H1 (cell line): ENCODE measurements at regions not wholly inside any gene's neighbourhood (a gene's known extent, or its start where the extent isn't known, plus 50 kb on each side); places are given as distances from the start of the nearest gene placed in this dataset.
"Not testable (repeated sequence)": the region's sequence is repeated elsewhere in the genome, so short reads cannot be mapped to it uniquely, and the experiment has no call there.

ENCODE experiments used
- CTCF ChIA-PET: fragments of 300-600 bp; sonication (Branson Sonifier 250); formaldehyde crosslinking; loops from one replicate; lab custom pipeline; 2021; ENCODE audit not compliant: partially characterized antibody; lab: Charles Lee
- POLR2A ChIA-PET: fragments of 300-600 bp; sonication (Branson Sonifier 250); formaldehyde crosslinking; loops from one replicate; lab custom pipeline; 2021; ENCODE audit warnings: inconsistent platforms; ENCODE audit not compliant: partially characterized antibody; lab: Charles Lee
- DNase-seq, 2 experiments: peaks; one replicate each; pipeline versions ENCODE4 v3.0.0 to v3.0.0-alpha.2; 2010 to 2022; ENCODE audit warnings: low spot score in 2 of 2, low read depth in 1 of 2, mixed read lengths in 1 of 2
- FAIRE-seq: peaks from 2 replicates; lab custom pipeline; 2011; peaks lifted over from hg19 to GRCh38; lab: Jason Lieb, UNC
- H2AFZ ChIP-seq: 2 replicates; pipeline ENCODE4 v1.8.1; 2012; ENCODE audit warnings: low read length, inconsistent platforms
- H2AK5ac ChIP-seq: 2 replicates; pipeline ENCODE4 v1.6.1; 2013; ENCODE audit warnings: low read depth, low read length
- H2BK120ac ChIP-seq: replicated peaks from 2 replicates; pipeline ENCODE3; 2013; ENCODE audit warnings: low read depth, low read length, inconsistent platforms
- H2BK12ac ChIP-seq: 2 replicates; pipeline ENCODE4 v1.6.1; 2013; ENCODE audit warnings: low read depth, low read length
- H2BK15ac ChIP-seq: 2 replicates; pipeline ENCODE4 v1.6.1; 2013; ENCODE audit warnings: low read length
- H2BK20ac ChIP-seq: 2 replicates; pipeline ENCODE4 v1.6.1; 2013; ENCODE audit warnings: low read length
- H2BK5ac ChIP-seq: 2 replicates; pipeline ENCODE4 v1.6.1; 2013; ENCODE audit warnings: low read depth, low read length
- H3K14ac ChIP-seq: 2 replicates; pipeline ENCODE4 v1.6.1; 2013; ENCODE audit warnings: inconsistent platforms; ENCODE audit not compliant: insufficient read length
- H3K18ac ChIP-seq: 2 replicates; pipeline ENCODE4 v1.6.1; 2013; ENCODE audit warnings: low read length; ENCODE audit errors: extremely low read depth
- H3K23ac ChIP-seq: 2 replicates; pipeline ENCODE4 v1.6.1; 2013; ENCODE audit warnings: inconsistent platforms; ENCODE audit not compliant: insufficient read length
- H3K23me2 ChIP-seq: 2 replicates; pipeline ENCODE4 v1.6.1; 2013; ENCODE audit warnings: low read depth, low read length
- H3K27ac ChIP-seq: 2 replicates; pipeline ENCODE4 v1.6.1; 2011; ENCODE audit warnings: low read depth, low read length, inconsistent platforms
- H3K27me3 ChIP-seq, 4 experiments: replicated peaks in 1 of 4; 1 replicate in 1 of 4; 2 replicates in 3 of 4; pipeline versions ENCODE4 v1.6.1 to v1.8.1; 2011 to 2013; ENCODE audit warnings: low read length in 3 of 4, mild to moderate bottlenecking in 3 of 4, inconsistent platforms in 2 of 4, mixed read lengths in 2 of 4, moderate library complexity in 1 of 4; ENCODE audit not compliant: control insufficient read depth in 3 of 4, insufficient read depth in 3 of 4; ENCODE audit errors: extremely low read depth in 1 of 4
- H3K36me3 ChIP-seq, 4 experiments: 2 replicates each; pipeline versions ENCODE4 v1.6.1 to v1.8.1; 2011 to 2013; ENCODE audit warnings: mild to moderate bottlenecking in 4 of 4, low read length in 3 of 4, moderate library complexity in 2 of 4, control low read depth in 1 of 4, inconsistent platforms in 1 of 4; ENCODE audit not compliant: insufficient read depth in 4 of 4, control insufficient read depth in 2 of 4
- H3K4ac ChIP-seq: replicated peaks from 2 replicates; pipeline ENCODE3; 2013; ENCODE audit warnings: low read length, low read depth, mixed read lengths, inconsistent platforms; ENCODE audit not compliant: insufficient read length
- H3K4me1 ChIP-seq, 4 experiments: replicated peaks in 1 of 4; 1 replicate in 1 of 4; 2 replicates in 3 of 4; pipeline versions ENCODE4 v1.6.1 to v1.8.1; 2011 to 2013; ENCODE audit warnings: low read length in 3 of 4, inconsistent platforms in 2 of 4, mixed read lengths in 1 of 4; ENCODE audit not compliant: insufficient read depth in 4 of 4, control insufficient read depth in 3 of 4
- H3K4me2 ChIP-seq, 2 experiments: 2 replicates each; pipeline versions ENCODE4 v1.6.1 to v1.8.1; 2011 to 2013; ENCODE audit warnings: low read depth in 2 of 2, low read length in 2 of 2, control low read depth in 1 of 2, inconsistent platforms in 1 of 2, mild to moderate bottlenecking in 1 of 2; ENCODE audit not compliant: insufficient read depth in 1 of 2
- H3K4me3 ChIP-seq, 4 experiments: fragments of 200-600, 300-600 bp in 1 of 4; sonication (generic), shearing (Covaris generic), sonication (Bioruptor Twin) in 1 of 4; 2 replicates each; pipeline versions ENCODE4 v1.5.1 to v1.8.1; 2011 to 2016; ENCODE audit warnings: low read length in 4 of 4, low read depth in 3 of 4, control low read depth in 2 of 4, inconsistent platforms in 2 of 4, mild to moderate bottlenecking in 2 of 4, mixed read lengths in 1 of 4, moderate library complexity in 1 of 4; ENCODE audit not compliant: insufficient read depth in 2 of 4; ENCODE audit errors: extremely low read depth in 1 of 4
- H3K56ac ChIP-seq: replicated peaks from 2 replicates; pipeline ENCODE3; 2013; ENCODE audit warnings: low read depth, mild to moderate bottlenecking, mixed read lengths, low read length, inconsistent platforms; ENCODE audit not compliant: insufficient read length
- H3K79me1 ChIP-seq: 2 replicates; pipeline ENCODE4 v1.6.1; 2013; ENCODE audit warnings: low read depth, low read length, control low read depth
- H3K79me2 ChIP-seq, 2 experiments: 2 replicates each; pipeline versions ENCODE4 v1.6.1 to v1.8.1; 2012 to 2013; ENCODE audit warnings: low read length in 2 of 2, mild to moderate bottlenecking in 2 of 2, inconsistent platforms in 1 of 2; ENCODE audit not compliant: insufficient read depth in 2 of 2, control insufficient read depth in 1 of 2
- H3K9ac ChIP-seq, 4 experiments: replicated peaks in 1 of 4; 1 replicate in 1 of 4; 2 replicates in 3 of 4; pipeline versions ENCODE4 v1.6.1 to v1.8.1; 2011 to 2013; ENCODE audit warnings: low read depth in 3 of 4, low read length in 3 of 4, control low read depth in 2 of 4, mild to moderate bottlenecking in 2 of 4, moderate library complexity in 2 of 4, inconsistent platforms in 1 of 4; ENCODE audit errors: extremely low read depth in 1 of 4
- H3K9me3 ChIP-seq, 2 experiments: 2 replicates each; pipeline versions ENCODE4 v1.6.1 to v1.8.1; 2012 to 2013; ENCODE audit warnings: mild to moderate bottlenecking in 2 of 2, moderate library complexity in 2 of 2, control low read depth in 1 of 2, inconsistent platforms in 1 of 2, low read depth in 1 of 2, low read length in 1 of 2, mixed read lengths in 1 of 2; ENCODE audit not compliant: insufficient read depth in 2 of 2
- H4K20me1 ChIP-seq, 2 experiments: replicated peaks in 1 of 2; 2 replicates each; pipeline versions ENCODE3 to v1.8.1; 2011 to 2013; ENCODE audit warnings: inconsistent platforms in 2 of 2, low read length in 2 of 2, mild to moderate bottlenecking in 1 of 2; ENCODE audit not compliant: insufficient read depth in 2 of 2, control insufficient read depth in 1 of 2
- H4K5ac ChIP-seq: 2 replicates; pipeline ENCODE4 v1.6.1; 2013; ENCODE audit warnings: low read length, low read depth, mixed read lengths, inconsistent platforms; ENCODE audit not compliant: insufficient read length
- H4K8ac ChIP-seq: 2 replicates; pipeline ENCODE4 v1.8.0; 2013; ENCODE audit warnings: mild to moderate bottlenecking, moderate library complexity, low read length, inconsistent platforms; ENCODE audit not compliant: insufficient read depth; ENCODE audit errors: extremely low read depth
- H4K91ac ChIP-seq: replicated peaks from 2 replicates; pipeline ENCODE3; 2013; ENCODE audit warnings: low read length, mixed read lengths, inconsistent platforms; ENCODE audit not compliant: insufficient read length
- WGBS, 2 experiments: shearing (Covaris generic) in 1 of 2; methylation state at CpG; one replicate each; pipeline versions ENCODE4 v1.1.6 to v1.1.7; 2013 to 2015; ENCODE audit warnings: low lambda C conversion rate in 2 of 2, mixed read lengths in 2 of 2, inconsistent platforms in 1 of 2, low coverage in 1 of 2, missing lambda C conversion rate in 1 of 2; ENCODE audit not compliant: insufficient replicate concordance in 2 of 2, insufficient coverage in 1 of 2, insufficient read length in 1 of 2; ENCODE audit errors: extremely low coverage in 1 of 2, missing lambda C conversion rate in 1 of 2; 5-methylcytosine and 5-hydroxymethylcytosine counted together

GRCh38 chr4:138456349-138456748 is 214.2 kb upstream of the SLC7A11 start:
- H3K27me3 ChIP-seq, FAIRE-seq, H3K79me2 ChIP-seq, H2BK20ac ChIP-seq, H3K23ac ChIP-seq, H3K23me2 ChIP-seq, H3K18ac ChIP-seq, H3K56ac ChIP-seq, H2BK5ac ChIP-seq, H4K5ac ChIP-seq, H3K79me1 ChIP-seq, POLR2A ChIA-PET, H2BK15ac ChIP-seq, H3K4ac ChIP-seq, H4K8ac ChIP-seq, H3K9me3 ChIP-seq, H3K4me1 ChIP-seq, H3K4me2 ChIP-seq, H2AK5ac ChIP-seq, H3K27ac ChIP-seq, H4K20me1 ChIP-seq, H3K4me3 ChIP-seq, H2BK120ac ChIP-seq, H3K36me3 ChIP-seq, DNase-seq, H4K91ac ChIP-seq, H2BK12ac ChIP-seq, H2AFZ ChIP-seq, H3K14ac ChIP-seq: not testable (repeated sequence)
- H3K9ac ChIP-seq = peak overlapping the region in 1 of 4 experiments; percentile 1; a peak in 1 of 7 replicates
- WGBS, 2 experiments = 94% methylated on average over 2 of the region's 2 CpGs; no CpG with 5 or more reads in 1 of the 2 experiments
- CTCF ChIA-PET = interaction anchor here (1.1 kb wide), 1 partner anchor 448 kb away, joined by 3 read pairs; no protein-coding TSS in a partner anchor
